ENCODE measurements at regions not wholly inside any gene's neighbourhood (a gene's known extent, or its start where the extent isn't known, plus 50 kb on each side); places are given as distances from the start of the nearest gene placed in this dataset.
"Not testable (repeated sequence)": the region's sequence is repeated elsewhere in the genome, so short reads cannot be mapped to it uniquely, and the experiment has no call there.

- no peaks in the 10 kb centered on the region for H3K4me1 Mint-ChIP-seq (ENCODE audit: low read depth in 2 of 2)
- H3K36me3 Mint-ChIP-seq: no peaks in the 10 kb centered on the region
- no peak overlapping the region for H3K4me3 Mint-ChIP-seq
- peaks cover 3 to 17% of the 10 kb centered on the region in 2 donors for H3K27me3 Mint-ChIP-seq
- no peak overlapping the region for H3K27ac Mint-ChIP-seq
- no peaks in the 10 kb centered on the region for H3K9me3 Mint-ChIP-seq
- ATAC-seq (no peak), DNase-seq (ENCODE audit: low spot score) (no peak)
Observed at GRCh38 chr10:122780391-122780790, 65.3 kb downstream of the CUZD1 start.

DNA sequence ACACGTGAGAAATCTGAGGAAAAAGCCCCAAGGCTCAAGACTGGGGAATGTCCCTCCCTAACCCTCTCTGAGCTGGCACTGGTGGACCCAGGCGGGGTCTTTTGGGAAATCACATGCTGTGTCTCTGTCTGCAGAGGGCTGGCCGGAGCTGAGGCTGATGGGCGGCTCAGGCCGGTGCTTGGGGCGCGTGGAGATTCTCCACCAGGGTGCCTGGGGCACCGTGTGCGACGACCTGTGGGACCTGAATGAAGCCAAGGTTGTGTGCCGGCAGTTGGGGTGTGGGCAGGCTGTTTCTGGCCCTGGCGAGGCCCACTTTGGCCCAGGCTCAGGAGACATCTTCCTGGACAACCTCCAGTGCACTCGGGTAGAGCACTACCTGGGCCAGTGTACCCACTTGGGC is 65.7 kb downstream of the CUZD1 start:
- no peak for ATAC-seq
- H3K4me3 Mint-ChIP-seq: no peak overlapping the region
- H3K4me1 Mint-ChIP-seq (ENCODE audit: low read depth in 2 of 2): no peaks in the 10 kb centered on the region
- no peak overlapping the region for H3K27ac Mint-ChIP-seq
- H3K27me3 Mint-ChIP-seq: peaks cover 3 to 22% of the 10 kb centered on the region in 2 donors
- H3K9me3 Mint-ChIP-seq: no peaks in the 10 kb centered on the region
- H3K36me3 Mint-ChIP-seq: no peaks in the 10 kb centered on the region
- DNase-seq (ENCODE audit: low spot score): no peak

GRCh38 chr10:122777515-122778059 is 68.1 kb downstream of the CUZD1 start:
- no peaks in the 10 kb centered on the region for H3K36me3 Mint-ChIP-seq
- DNase-seq (ENCODE audit: low spot score) (no peak), ATAC-seq (no peak)
- no peak overlapping the region for H3K4me3 Mint-ChIP-seq
- H3K4me1 Mint-ChIP-seq (ENCODE audit: low read depth in 2 of 2): no peaks in the 10 kb centered on the region
- peaks cover 13 to 37% of the 10 kb centered on the region in 2 donors for H3K27me3 Mint-ChIP-seq
- no peak overlapping the region for H3K27ac Mint-ChIP-seq
- H3K9me3 Mint-ChIP-seq: no peaks in the 10 kb centered on the region

- no peak overlapping the region for H3K4me3 Mint-ChIP-seq
- H3K9me3 Mint-ChIP-seq: no peaks in the 10 kb centered on the region
- H3K27me3 Mint-ChIP-seq: peaks cover 13 to 35% of the 10 kb centered on the region in 2 donors
- DNase-seq (ENCODE audit: low spot score) (no peak), ATAC-seq (no peak)
- no peak overlapping the region for H3K27ac Mint-ChIP-seq
- no peaks in the 10 kb centered on the region for H3K36me3 Mint-ChIP-seq
- H3K4me1 Mint-ChIP-seq (ENCODE audit: low read depth in 2 of 2): no peaks in the 10 kb centered on the region
Observed at GRCh38 chr10:122774231-122774630, 71.4 kb downstream of the CUZD1 start.

DNA sequence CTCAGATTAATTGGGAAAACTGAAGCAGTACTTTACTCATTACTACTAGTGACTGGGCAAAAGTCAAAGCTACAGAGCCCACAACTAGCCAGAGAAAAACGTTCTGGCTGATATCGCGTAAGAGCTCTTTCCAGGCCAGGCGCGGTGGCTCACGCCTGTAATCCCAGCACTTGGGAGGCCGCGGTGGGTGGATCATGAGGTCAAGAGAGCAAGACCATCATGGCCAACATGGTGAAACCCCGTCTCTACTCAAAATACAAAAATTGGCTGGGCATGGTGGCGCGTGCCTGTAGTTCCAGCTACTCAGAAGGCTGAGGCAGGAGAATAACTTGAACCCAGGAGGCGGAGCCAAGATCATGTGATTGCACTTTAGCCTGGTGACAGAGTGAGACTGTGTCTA is 71.8 kb upstream of the C10orf120 start:
- not testable (repeated sequence) for DNase-seq (ENCODE audit: low spot score); H3K27ac Mint-ChIP-seq; ATAC-seq; H3K36me3 Mint-ChIP-seq; H3K4me1 Mint-ChIP-seq (ENCODE audit: low read depth in 2 of 2); H3K9me3 Mint-ChIP-seq; H3K4me3 Mint-ChIP-seq
- peaks cover 18 to 32% of the 10 kb centered on the region in 2 donors for H3K27me3 Mint-ChIP-seq

DNA sequence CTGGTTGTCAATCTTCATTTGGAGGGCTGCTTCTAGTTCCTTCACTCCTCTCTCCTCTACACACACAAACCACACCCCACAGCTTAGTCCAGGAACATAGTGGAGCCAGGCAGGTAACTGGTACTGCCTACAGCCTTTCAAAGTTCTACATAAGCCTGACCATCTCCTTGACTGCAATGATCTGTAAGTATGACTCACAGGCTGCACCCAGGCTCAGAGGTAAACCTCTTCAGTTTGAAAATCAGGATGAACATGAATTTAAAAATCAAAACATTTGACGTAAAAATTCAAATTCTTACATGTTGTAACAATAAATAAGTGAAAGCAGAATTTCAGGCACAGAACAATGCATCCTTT is 68.7 kb upstream of the C10orf120 start:
- DNase-seq (ENCODE audit: low spot score) (no peak), ATAC-seq (no peak)
- no peak overlapping the region for H3K27ac Mint-ChIP-seq
- H3K36me3 Mint-ChIP-seq: no peaks in the 10 kb centered on the region
- H3K4me1 Mint-ChIP-seq (ENCODE audit: low read depth in 2 of 2): peaks cover 0 to 2% of the 10 kb centered on the region in 2 donors
- H3K27me3 Mint-ChIP-seq: peaks cover 15 to 17% of the 10 kb centered on the region in 2 donors
- no peak overlapping the region for H3K4me3 Mint-ChIP-seq
- H3K9me3 Mint-ChIP-seq: no peaks in the 10 kb centered on the region

DNA sequence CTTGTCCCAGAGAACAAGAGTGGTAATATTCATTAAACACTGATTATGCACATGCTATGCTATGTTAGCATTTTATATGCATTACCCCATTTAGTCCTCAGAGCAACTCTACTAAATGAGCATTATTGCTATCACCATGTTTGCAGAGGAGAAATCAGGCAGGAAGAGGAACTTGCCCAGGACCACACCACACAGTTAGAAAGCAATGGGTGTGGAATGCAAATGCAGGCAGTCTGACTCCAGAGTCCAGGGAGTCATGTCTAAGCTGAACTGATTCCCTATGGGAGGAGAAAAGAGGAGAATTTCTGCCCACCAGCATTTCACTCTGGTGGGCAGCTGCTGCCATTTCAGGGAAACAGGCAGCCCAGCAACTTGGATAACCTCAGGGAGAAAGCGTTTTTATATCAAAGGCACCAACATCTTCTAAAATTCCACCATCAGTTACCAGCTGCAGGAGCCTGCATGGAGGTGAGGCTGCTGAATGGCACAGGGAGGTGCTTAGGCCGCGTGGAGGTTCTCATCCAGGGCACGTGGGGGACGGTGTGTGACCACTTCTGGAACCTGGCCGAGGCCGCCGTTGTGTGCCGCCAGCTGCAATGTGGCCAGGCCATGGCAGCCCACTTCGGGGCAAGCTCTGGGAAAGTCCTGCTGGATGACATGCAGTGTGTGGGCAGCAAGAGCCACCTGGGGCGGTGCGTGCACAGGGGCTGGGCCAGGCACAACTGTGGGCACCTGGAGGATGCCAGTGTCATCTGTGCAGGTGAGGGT is 68.2 kb upstream of the C10orf120 start:
- no peak for DNase-seq (ENCODE audit: low spot score)
- Mint-ChIP-seq H3K4me3 (no peak overlapping the region), H3K4me1 (ENCODE audit: low read depth in 2 of 2) (peaks cover 0 to 2% of the 10 kb centered on the region in 2 donors), H3K27me3 (peaks cover 12 to 17% of the 10 kb centered on the region in 2 donors), H3K36me3 (no peaks in the 10 kb centered on the region), H3K27ac (no peak overlapping the region), H3K9me3 (no peaks in the 10 kb centered on the region)
- peak in 1 of 2 donors; percentile 20 for ATAC-seq

GRCh38 chr10:122765412-122765811 is 65.8 kb upstream of the C10orf120 start:
- Mint-ChIP-seq H3K27ac (no peak overlapping the region), H3K27me3 (peaks cover 8 to 21% of the 10 kb centered on the region in 2 donors)

DNA sequence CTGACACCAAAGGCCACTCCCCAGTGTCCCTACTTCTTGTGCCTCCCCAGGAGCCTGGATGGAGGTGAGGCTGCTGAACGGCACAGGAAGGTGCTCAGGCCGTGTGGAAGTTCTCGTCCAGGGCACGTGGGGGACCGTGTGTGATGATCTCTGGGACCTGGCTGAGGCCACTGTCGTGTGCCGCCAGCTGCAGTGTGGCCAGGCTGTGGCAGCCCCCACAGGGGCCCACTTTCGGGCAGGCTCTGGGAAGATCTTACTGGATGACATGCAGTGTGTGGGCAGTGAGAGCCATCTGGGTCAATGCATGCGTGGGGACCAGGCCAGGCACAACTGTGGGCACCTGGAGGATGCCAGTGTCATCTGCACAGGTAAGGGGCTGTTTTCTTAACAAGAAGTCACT is 57.0 kb upstream of the C10orf120 start:
- Mint-ChIP-seq H3K36me3 (peaks cover 4% of the 10 kb centered on the region), H3K4me1 (ENCODE audit: low read depth in 2 of 2) (no peaks in the 10 kb centered on the region), H3K27ac (no peak overlapping the region), H3K9me3 (no peaks in the 10 kb centered on the region), H3K4me3 (no peak overlapping the region), H3K27me3 (peaks cover 0 to 20% of the 10 kb centered on the region in 2 donors)
- DNase-seq (ENCODE audit: low spot score) (no peak), ATAC-seq (no peak)

More at GRCh38 chr10:122765412-122765811, 65.8 kb upstream of the C10orf120 start:
- no peak overlapping the region for H3K4me3 Mint-ChIP-seq
- peaks cover 0 to 2% of the 10 kb centered on the region in 2 donors for H3K4me1 Mint-ChIP-seq (ENCODE audit: low read depth in 2 of 2)
- no peaks in the 10 kb centered on the region for H3K9me3 Mint-ChIP-seq
- H3K36me3 Mint-ChIP-seq: no peaks in the 10 kb centered on the region
- no peak for DNase-seq (ENCODE audit: low spot score)
- no peak for ATAC-seq

GRCh38 chr10:122754491-122755235 is 55.0 kb upstream of the C10orf120 start:
- H3K36me3 Mint-ChIP-seq: peaks cover 4% of the 10 kb centered on the region

GRCh38 chr10:122749886-122750285 is 50.2 kb upstream of the C10orf120 start:
- Mint-ChIP-seq H3K9me3 (no peaks in the 10 kb centered on the region), H3K27me3 (peaks cover 5 to 7% of the 10 kb centered on the region in 2 donors), H3K4me3 (no peak overlapping the region), H3K4me1 (ENCODE audit: low read depth in 2 of 2) (no peaks in the 10 kb centered on the region), H3K27ac (no peak overlapping the region), H3K36me3 (no peaks in the 10 kb centered on the region)
- ATAC-seq (peak; percentile 22 to 29), DNase-seq (ENCODE audit: low spot score) (no peak)

More at GRCh38 chr10:122754491-122755235, 55.0 kb upstream of the C10orf120 start:
- Mint-ChIP-seq H3K4me1 (ENCODE audit: low read depth in 2 of 2) (no peaks in the 10 kb centered on the region), H3K9me3 (no peaks in the 10 kb centered on the region), H3K27ac (no peak overlapping the region), H3K27me3 (peaks cover 0 to 11% of the 10 kb centered on the region in 2 donors), H3K4me3 (no peak overlapping the region)
- ATAC-seq (no peak), DNase-seq (ENCODE audit: low spot score) (no peak)

Measured in natural killer cell treated with Interleukin-12 subunit alpha and Interleukin-12 subunit beta and Interleukin-15 and Interleukin-18, amount 100 ng/mL, for 72 hours (primary cell).